ENCODE measurements at regions not wholly inside any gene's neighbourhood (a gene's known extent, or its start where the extent isn't known, plus 50 kb on each side); places are given as distances from the start of the nearest gene placed in this dataset.
"Not testable (repeated sequence)": the region's sequence is repeated elsewhere in the genome, so short reads cannot be mapped to it uniquely, and the experiment has no call there.

DNA sequence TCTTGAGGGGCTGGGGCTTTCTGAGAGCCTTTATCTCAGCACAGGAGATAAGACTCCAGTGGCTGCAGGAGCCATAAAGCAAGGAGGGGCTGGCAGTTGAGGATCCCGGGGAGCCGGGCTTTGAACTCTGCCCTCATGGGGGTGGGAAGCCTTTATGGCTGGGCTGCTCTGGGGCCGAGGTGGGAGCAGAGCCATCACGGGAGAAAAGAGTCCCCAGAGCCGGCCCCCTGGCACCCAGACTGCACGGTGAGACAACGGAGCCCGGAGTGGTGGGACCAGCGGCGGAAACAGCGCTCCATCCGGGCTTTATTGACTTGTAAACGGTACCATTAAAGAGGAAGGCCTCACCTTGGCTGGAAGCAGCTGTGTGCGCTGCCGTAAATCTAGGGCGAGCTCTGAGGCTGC, 162.6 kb downstream of the MYCN start:
- in situ Hi-C loops (cut with HindIII; ENCODE audit: low sequenced_read_pairs), result no loop called here

DNA sequence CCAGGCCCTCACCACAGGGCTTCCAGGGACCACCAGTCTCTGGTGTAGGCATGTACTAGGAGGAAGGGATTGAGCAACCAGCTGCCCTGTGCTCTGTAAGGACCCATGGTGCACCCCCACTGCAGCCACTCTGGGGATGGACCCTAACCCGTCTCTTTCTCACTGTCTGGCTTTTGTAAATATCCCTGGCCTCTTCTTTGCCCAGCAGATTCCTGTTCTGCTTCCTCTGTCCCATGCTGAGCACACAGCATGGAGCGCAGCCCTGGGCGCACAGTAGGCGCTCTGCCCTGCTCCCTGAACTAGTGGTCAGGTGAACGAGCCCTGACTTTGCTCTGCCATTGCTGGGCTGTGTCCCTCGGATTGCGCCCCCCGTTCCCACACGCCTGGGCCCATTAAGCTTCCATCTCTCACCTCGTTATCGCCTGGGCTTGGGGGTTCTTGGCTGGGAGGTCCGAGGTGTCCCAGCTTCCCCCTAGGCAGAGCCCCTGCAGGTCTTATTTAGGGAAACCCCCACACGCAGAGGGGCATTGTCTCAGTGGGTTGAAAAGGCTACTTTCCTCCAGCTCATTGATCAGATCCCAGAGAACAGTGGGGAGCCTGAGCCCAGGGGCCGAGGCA, 162.1 kb downstream of the MYCN start:
- in situ Hi-C loops (cut with HindIII; ENCODE audit: low sequenced_read_pairs), result no loop called here

DNA sequence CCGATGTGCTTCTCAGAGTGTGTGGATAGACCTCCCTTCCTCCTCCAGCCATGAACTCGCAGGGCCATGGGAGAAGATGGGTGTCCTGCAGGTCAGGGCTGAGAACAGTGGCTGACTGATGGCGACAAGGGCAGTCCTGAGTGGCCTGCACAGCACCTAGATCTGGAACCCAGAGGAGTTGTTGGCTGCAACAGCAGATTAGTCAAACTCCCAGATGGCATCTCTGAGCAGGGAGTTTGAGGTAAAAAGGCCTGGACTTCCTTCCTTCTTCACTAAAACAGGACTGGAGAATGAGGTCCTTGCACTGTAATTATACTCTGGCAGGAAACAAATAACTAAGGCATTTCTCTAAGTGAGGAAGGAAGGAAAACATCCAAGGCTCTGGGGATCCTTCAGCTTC, 160.8 kb downstream of the MYCN start:
- in situ Hi-C loops (cut with HindIII; ENCODE audit: low sequenced_read_pairs), result no loop called here

DNA sequence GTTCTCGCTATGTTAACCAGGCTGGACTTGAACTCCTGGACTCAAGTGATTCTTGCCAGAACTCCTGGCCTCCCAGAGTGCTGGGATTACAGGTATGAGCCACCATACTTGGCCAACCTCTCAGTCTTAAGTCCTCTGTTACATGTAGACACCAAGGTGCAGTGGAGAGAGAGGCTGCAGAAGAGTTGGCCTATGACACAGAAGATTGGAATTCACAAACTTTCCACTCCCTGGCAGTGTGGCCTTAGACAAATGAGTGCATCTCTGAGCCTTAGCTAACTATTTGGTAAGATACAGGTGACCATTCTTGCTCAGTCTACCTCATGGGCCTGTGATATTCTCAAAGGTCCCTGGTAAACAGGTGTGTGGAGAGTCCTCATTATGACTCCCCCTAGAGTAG, 159.7 kb downstream of the MYCN start:
- in situ Hi-C loops (cut with HindIII; ENCODE audit: low sequenced_read_pairs), result no loop called here

- in situ Hi-C loops (cut with HindIII; ENCODE audit: low sequenced_read_pairs), result no loop called here
Measured at GRCh38 chr2:16099326-16099725, 159.0 kb downstream of the MYCN start.

DNA sequence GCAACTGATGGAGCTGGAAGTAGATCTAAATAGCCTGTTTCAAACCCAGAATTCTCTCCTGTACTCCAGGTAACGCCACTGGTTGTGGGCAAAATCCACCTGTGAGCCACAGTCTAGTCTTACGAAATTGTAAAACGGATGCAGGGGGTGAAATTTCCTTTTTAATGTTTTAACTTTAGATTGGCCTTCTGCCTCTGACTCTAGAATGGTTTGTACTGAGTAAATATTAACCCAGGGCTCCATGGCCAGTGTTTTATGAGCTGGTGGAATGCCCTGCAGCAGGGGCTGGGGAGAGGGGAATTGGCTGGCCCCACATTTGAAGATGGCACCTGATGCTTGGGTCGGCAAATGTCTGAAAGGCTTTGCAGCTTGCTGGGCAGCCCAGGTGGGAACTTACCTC, 156.6 kb downstream of the MYCN start:
- in situ Hi-C loops (cut with HindIII; ENCODE audit: low sequenced_read_pairs), result no loop called here

GRCh38 chr2:16095483-16095882, 155.1 kb downstream of the MYCN start:
- in situ Hi-C loops (cut with HindIII; ENCODE audit: low sequenced_read_pairs), result not testable (repeated sequence)

GRCh38 chr2:16094811-16095210, 154.5 kb downstream of the MYCN start:
- in situ Hi-C loops (cut with HindIII; ENCODE audit: low sequenced_read_pairs), result no loop called here

- in situ Hi-C loops (cut with HindIII; ENCODE audit: low sequenced_read_pairs), result no loop called here
Measured at GRCh38 chr2:16093639-16094529, 153.5 kb downstream of the MYCN start.

DNA sequence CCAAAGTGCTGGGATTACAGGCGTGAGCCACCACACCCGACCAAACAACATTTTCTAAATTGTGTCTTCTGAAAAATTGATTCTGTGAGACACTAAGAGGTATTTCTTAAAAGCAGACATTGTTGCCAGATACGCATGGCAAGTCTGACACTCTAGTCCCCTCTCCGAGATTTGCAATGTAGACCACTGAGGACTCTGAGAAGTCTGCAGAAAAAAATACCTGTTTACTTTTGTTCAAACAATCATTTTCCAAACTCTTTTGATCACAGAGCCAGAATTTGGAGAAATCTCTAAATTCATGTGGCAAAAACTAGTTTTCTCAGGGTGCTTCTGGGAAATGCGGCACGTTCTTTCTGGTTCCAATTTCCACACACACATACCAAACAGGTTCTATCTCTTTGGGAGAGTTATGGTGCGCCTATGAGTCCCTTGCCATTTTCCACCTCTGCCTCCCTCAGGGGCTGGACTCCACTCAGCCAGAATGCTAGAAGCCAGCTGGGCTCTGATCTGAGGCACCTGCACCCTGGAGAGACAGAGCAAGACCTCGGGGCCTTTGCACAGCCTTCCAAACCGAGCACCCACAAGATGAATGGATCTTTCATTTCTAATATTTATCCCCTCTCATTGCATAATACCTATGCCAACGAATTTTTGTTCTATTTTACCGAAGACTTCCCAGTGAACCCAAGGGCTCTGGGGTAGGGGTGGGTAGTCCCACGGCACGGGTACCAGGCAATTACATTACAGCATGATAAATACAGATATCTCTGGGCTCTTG, 152.7 kb downstream of the MYCN start:
- in situ Hi-C loops (cut with HindIII; ENCODE audit: low sequenced_read_pairs), result no loop called here

DNA sequence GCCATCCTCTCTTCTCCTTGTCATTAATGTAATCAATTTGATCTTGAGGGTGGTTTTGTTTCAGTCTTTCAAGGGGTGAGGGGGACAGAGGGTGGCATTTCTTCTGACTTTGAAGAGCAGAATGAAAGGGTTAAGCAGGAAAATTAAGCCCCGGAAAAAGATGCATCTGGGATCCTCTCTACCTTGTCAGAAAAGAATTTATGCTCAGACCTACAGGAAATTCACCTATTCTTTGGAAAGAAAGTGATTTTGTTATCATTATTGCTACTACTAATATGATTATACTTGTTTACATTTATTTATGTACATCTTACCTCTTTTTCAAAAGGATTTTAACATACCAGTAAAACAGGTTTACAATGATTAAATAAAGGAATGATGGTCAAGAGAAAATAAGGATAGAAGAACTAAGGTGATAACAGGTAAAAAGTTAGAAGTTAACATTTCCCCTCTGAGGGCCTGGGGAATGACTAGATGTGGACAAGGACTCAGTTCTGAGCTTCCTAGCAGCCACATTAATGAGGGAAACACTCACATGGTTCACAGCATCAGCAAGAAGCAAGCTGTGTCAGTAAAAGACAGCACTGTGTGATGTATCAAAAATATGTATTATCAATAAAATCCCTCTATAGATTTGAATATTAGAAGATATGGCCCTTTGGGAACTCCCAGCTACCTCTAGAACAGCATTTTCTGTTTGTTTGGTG, 151.4 kb downstream of the MYCN start:
- in situ Hi-C loops (cut with HindIII; ENCODE audit: low sequenced_read_pairs), result no loop called here

- in situ Hi-C loops (cut with HindIII; ENCODE audit: low sequenced_read_pairs), result no loop called here
Measured at GRCh38 chr2:16090650-16091575, 150.6 kb downstream of the MYCN start.

- in situ Hi-C loops (cut with HindIII; ENCODE audit: low sequenced_read_pairs), result not testable (repeated sequence)
Measured at GRCh38 chr2:16089491-16089890, 149.1 kb downstream of the MYCN start.

- in situ Hi-C loops (cut with HindIII; ENCODE audit: low sequenced_read_pairs), result no loop called here
Measured at GRCh38 chr2:16088802-16089112, 148.4 kb downstream of the MYCN start.

- in situ Hi-C loops (cut with HindIII; ENCODE audit: low sequenced_read_pairs), result no loop called here
Measured at GRCh38 chr2:16088035-16088801, 147.9 kb downstream of the MYCN start.

DNA sequence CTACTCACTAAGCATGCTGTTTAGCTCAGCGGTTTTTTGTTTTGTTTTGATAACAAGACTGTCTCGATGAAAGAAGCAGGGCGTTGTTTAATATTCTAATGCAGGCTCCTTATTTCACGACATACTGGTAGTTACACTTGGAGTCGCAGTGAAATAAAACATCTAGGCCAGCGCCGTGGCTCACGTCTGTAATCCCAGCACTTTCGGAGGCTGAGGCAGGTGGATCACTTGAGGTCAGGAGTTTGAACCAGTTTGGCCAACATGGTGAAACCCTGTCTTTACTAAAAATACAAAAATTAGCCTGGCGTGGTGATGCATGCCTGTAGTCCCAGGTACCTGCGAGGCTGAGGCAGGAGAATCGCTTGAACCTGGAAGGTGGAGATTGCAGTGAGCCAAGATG, 145.8 kb downstream of the MYCN start:
- in situ Hi-C loops (cut with HindIII; ENCODE audit: low sequenced_read_pairs), result not testable (repeated sequence)

DNA sequence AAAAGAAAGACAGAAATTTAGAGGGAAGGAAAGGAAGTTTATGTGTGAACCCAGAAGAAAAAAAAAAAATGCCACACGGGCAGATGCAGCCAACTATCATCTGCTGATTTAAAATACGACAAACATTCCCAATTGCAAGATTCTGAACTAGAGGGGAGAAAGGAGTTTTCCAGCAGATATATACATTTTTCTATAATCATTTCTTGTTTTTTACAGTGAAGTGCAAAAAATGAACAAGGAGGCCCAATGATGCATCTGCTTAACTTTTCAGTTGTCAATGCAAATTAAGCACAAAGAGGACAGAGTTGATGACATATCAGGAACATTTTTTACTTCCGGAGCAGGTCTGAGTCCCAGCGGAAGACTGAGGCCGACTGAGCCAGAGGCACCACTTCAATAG, 144.7 kb downstream of the MYCN start:
- in situ Hi-C loops (cut with HindIII; ENCODE audit: low sequenced_read_pairs), result no loop called here

GRCh38 chr2:16084274-16084673, 143.9 kb downstream of the MYCN start:
- in situ Hi-C loops (cut with HindIII; ENCODE audit: low sequenced_read_pairs), result no loop called here

GRCh38 chr2:16082276-16082675, 141.9 kb downstream of the MYCN start:
- in situ Hi-C loops (cut with HindIII; ENCODE audit: low sequenced_read_pairs), result no loop called here

Data from DLD1 (cell line).